ENCODE measurements at regions not wholly inside any gene's neighbourhood (a gene's known extent, or its start where the extent isn't known, plus 50 kb on each side); places are given as distances from the start of the nearest gene placed in this dataset.

DNA sequence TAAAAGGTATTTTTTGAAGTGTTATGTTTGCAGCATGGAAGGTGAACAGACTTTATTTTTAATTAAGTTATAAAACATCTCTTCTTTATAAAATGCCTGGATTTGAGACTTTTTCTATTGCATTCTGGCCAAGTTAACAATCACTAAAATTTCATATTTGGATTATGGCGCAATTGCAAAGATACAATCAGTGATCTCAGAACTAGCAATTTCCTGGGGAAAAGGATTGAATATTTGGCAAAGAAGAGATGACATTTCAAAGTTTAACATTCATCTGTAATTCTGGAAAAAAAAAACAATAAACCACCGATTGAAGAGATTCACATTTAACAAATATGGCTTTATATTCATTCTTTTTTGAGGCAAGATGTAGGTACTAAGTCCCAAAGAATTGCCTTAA is 378.0 kb downstream of the LRRC70 start:
- TF ChIP-seq, protein P1, sequence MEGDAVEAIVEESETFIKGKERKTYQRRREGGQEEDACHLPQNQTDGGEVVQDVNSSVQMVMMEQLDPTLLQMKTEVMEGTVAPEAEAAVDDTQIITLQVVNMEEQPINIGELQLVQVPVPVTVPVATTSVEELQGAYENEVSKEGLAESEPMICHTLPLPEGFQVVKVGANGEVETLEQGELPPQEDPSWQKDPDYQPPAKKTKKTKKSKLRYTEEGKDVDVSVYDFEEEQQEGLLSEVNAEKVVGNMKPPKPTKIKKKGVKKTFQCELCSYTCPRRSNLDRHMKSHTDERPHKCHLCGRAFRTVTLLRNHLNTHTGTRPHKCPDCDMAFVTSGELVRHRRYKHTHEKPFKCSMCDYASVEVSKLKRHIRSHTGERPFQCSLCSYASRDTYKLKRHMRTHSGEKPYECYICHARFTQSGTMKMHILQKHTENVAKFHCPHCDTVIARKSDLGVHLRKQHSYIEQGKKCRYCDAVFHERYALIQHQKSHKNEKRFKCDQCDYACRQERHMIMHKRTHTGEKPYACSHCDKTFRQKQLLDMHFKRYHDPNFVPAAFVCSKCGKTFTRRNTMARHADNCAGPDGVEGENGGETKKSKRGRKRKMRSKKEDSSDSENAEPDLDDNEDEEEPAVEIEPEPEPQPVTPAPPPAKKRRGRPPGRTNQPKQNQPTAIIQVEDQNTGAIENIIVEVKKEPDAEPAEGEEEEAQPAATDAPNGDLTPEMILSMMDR (IDR thresholded peaks at IDR 0.05; ENCODE audit: low read depth, low read length): no peak
- no peak for TF ChIP-seq EZH2phosphoT487 (IDR thresholded peaks at IDR 0.05; ENCODE audit: low read depth)
